ENCODE measurements at regions not wholly inside any gene's neighbourhood (a gene's known extent, or its start where the extent isn't known, plus 50 kb on each side); places are given as distances from the start of the nearest gene placed in this dataset.

- no peak for TF ChIP-seq FOXS1 (CRISPR knock-in tag; IDR thresholded peaks at IDR 0.05)
- no peak for TF ChIP-seq NPAS2 (CRISPR knock-in tag; IDR thresholded peaks at IDR 0.05; ENCODE audit: borderline replicate concordance)
These were observed 150.1 kb upstream of the CTAGE1 start (continued) for GRCh38 chr18:22567794-22568193.

GRCh38 chr18:22570492-22570891 lies 152.8 kb upstream of the CTAGE1 start:
- DNase-seq (ENCODE audit: low read depth in 1 of 2, low spot score in 1 of 2): no peak
- Histone ChIP-seq H3K27ac (no peak overlapping the region), H3K4me3 (no peak overlapping the region), H3K9me3 (no peaks in the 10 kb centered on the region), H3K4me1 (no peaks in the 10 kb centered on the region), H3K4me2 (no peak overlapping the region)
- FAIRE-seq: no peak
- ATAC-seq: no peak
- TF ChIP-seq EP300 (IDR thresholded peaks at IDR 0.05) (no peak), EHF (CRISPR knock-in tag; IDR thresholded peaks at IDR 0.05) (no peak), RCOR1 (IDR thresholded peaks at IDR 0.05; ENCODE audit: low read depth, low read length) (no peak), REST (IDR thresholded peaks at IDR 0.05) (no peak), HOXA7 (CRISPR knock-in tag; IDR thresholded peaks at IDR 0.05) (no peak), ZFP36 (IDR thresholded peaks at IDR 0.05; ENCODE audit: borderline replicate concordance, partially characterized antibody) (no peak), ZSCAN20 (CRISPR knock-in tag; IDR thresholded peaks at IDR 0.05) (no peak)
- POLR2A ChIA-PET: no interaction called here
- CTCF ChIA-PET: no interaction called here
- 56% methylated on average over 3 of the region's 4 CpGs for WGBS (ENCODE audit: missing lambda C conversion rate)

DNA sequence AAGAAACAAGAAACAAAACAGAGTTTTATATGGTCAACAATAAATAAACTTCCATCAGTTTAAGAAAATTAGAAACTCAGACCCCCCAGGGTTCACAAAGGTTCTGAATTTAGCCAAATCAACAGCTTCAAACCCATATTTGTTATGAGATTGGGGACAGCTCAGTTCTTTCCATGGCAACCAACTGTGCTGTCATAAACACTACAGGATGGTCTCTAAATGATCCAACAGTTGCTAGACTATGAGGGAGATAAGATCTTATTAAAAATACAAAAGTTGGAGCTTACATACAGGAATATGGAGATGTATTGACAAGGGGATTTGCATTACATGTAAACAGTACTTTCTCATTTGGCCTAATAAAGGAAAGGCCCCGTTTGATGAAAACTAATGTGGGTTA lies 154.6 kb upstream of the CTAGE1 start:
- H3K9me3 ChIP-seq: no peaks in the 10 kb centered on the region
- no peak overlapping the region for H3K27ac ChIP-seq
- FAIRE-seq: no peak
- ATAC-seq: no peak
- ChIA-PET CTCF (interaction anchor here (0.8 kb wide), 1 partner anchor 575 kb away, joined by 3 read pairs; no protein-coding TSS in a partner anchor), POLR2A (no interaction called here)
- no peak overlapping the region for H3K4me3 ChIP-seq
- 83% methylated on average over 1 of the region's 1 CpG for WGBS (ENCODE audit: missing lambda C conversion rate)
- TF ChIP-seq GATA3 (IDR thresholded peaks at IDR 0.05; ENCODE audit: borderline replicate concordance) (no peak), FOSL2 (IDR thresholded peaks at IDR 0.05) (no peak), FOSL2 (CRISPR knock-in tag; IDR thresholded peaks at IDR 0.05) (no peak), EHF (CRISPR knock-in tag; IDR thresholded peaks at IDR 0.05) (no peak), MAFK (IDR thresholded peaks at IDR 0.05; ENCODE audit: partially characterized antibody) (no peak), PHF8 (IDR thresholded peaks at IDR 0.05; ENCODE audit: borderline replicate concordance, low read depth) (no peak), MAZ (IDR thresholded peaks at IDR 0.05; ENCODE audit: borderline replicate concordance, low read depth, low read length) (no peak), CBX2 (IDR thresholded peaks at IDR 0.05; ENCODE audit: borderline replicate concordance, low read depth) (no peak), HES2 (IDR thresholded peaks at IDR 0.05) (no peak), CHD4 (IDR thresholded peaks at IDR 0.05; ENCODE audit: borderline replicate concordance) (no peak)
- no peaks in the 10 kb centered on the region for H3K4me1 ChIP-seq
- no peak for DNase-seq (ENCODE audit: low read depth in 1 of 2, low spot score in 1 of 2)
- no peak overlapping the region for H3K4me2 ChIP-seq

DNA sequence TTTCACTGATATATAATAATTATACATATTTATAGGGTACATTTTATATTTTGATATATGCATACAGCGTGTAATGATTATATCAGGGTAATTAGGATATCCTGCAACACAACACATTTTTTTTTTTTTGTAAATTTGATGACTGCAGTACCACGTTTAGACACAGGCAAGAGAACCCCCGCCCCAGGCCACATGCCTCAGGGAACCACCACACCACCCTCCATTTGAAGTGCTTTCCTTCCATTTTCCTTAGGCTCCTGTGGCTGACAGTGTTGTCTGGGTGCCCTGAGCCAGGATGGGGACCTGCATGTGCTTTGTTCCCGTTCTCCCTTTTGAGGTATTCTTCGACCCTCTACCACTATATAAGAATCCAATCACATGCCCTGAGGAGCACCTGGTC lies 161.6 kb upstream of the CTAGE1 start:
- Histone ChIP-seq H3K9me3 (0 out of 3 replicates have a peak, but pooled peaks cover 3% of the 10 kb centered on the region), H3K4me1 (peaks cover 4% of the 10 kb centered on the region), H3K27ac (peak overlapping the region; percentile 65 to 80; a peak in 5 of 6 replicates), H3K4me2 (no peak overlapping the region), H3K4me3 (no peak overlapping the region)
- 91% methylated on average over 5 of the region's 5 CpGs for WGBS (ENCODE audit: missing lambda C conversion rate)
- no peak for ATAC-seq
- TF ChIP-seq SREBF2 (IDR thresholded peaks at IDR 0.05) (no peak), BCL3 (IDR thresholded peaks at IDR 0.05) (no peak), CHD2 (IDR thresholded peaks at IDR 0.05; ENCODE audit: low read length, partially characterized antibody) (no peak), ZNF302 (CRISPR knock-in tag; IDR thresholded peaks at IDR 0.05) (no peak), JUN (IDR thresholded peaks at IDR 0.05) (no peak), RCOR1 (IDR thresholded peaks at IDR 0.05; ENCODE audit: low read depth, low read length) (no peak), POLR2AphosphoS2 (conservative IDR thresholded peaks at IDR 0.05; ENCODE audit: low read length) (no peak), RAD21 (conservative IDR thresholded peaks at IDR 0.05 in 1 of 2, IDR thresholded peaks at IDR 0.05 in 1 of 2) (no peak), POLR2A (IDR thresholded peaks at IDR 0.05; ENCODE audit: low read length) (no peak), EP300 (IDR thresholded peaks at IDR 0.05) (no peak), RNF2 (IDR thresholded peaks at IDR 0.05; ENCODE audit: borderline replicate concordance, low read depth) (no peak), ZSCAN20 (CRISPR knock-in tag; IDR thresholded peaks at IDR 0.05) (no peak)
- TF ChIP-seq, protein P1, sequence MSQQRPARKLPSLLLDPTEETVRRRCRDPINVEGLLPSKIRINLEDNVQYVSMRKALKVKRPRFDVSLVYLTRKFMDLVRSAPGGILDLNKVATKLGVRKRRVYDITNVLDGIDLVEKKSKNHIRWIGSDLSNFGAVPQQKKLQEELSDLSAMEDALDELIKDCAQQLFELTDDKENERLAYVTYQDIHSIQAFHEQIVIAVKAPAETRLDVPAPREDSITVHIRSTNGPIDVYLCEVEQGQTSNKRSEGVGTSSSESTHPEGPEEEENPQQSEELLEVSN (IDR thresholded peaks at IDR 0.05; ENCODE audit: borderline replicate concordance, low read depth): no peak
- CTCF ChIA-PET: no interaction called here
- FAIRE-seq: no peak
- no peak for DNase-seq (ENCODE audit: low read depth in 1 of 2, low spot score in 1 of 2)
- POLR2A ChIA-PET: no interaction called here
